ENCODE measurements at regions not wholly inside any gene's neighbourhood (a gene's known extent, or its start where the extent isn't known, plus 50 kb on each side); places are given as distances from the start of the nearest gene placed in this dataset.
"Not testable (repeated sequence)": the region's sequence is repeated elsewhere in the genome, so short reads cannot be mapped to it uniquely, and the experiment has no call there.

DNA sequence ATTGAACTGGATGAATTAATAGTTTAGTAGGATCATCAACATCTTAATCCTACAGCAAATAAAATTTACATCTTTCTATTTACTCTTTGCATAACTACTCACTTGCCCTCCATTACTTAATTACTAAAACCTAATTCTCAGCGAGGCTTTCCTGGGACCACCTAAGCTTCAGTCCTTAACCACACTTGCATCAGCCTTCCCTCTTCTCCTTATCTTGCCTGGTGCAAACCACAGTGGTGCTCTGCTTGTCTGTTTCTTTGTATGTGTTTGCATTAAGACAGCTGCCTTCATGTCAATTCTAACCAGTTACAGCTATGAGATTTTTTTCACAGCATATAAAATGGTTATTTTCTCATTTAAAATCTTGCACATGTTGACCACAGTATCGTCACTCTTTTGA lies 72.6 kb upstream of the ZNF92 start:
- no peak overlapping the region for H3K4me3 ChIP-seq (ENCODE audit: low read depth, low read length)
- H3K4me1 ChIP-seq = peaks cover 7% of the 10 kb centered on the region
- H3K9me3 ChIP-seq = no peaks in the 10 kb centered on the region; the same call in 1 of the 2 replicates
- no peaks in the 10 kb centered on the region for H3K36me3 ChIP-seq
- H3K27me3 ChIP-seq = no peaks in the 10 kb centered on the region
- no peak for DNase-seq
- TF ChIP-seq CTCF (IDR thresholded peaks at IDR 0.05; ENCODE audit: low read depth, low read length) = no peak

GRCh38 chr7:65295409-65295808 lies 78.2 kb upstream of the ZNF92 start:
- no peaks in the 10 kb centered on the region for H3K4me1 ChIP-seq
- H3K4me3 ChIP-seq (ENCODE audit: low read depth, low read length) = no peak overlapping the region
- H3K9me3 ChIP-seq = no peaks in the 10 kb centered on the region; the same call in 1 of the 2 replicates
- no peak for TF ChIP-seq CTCF (IDR thresholded peaks at IDR 0.05; ENCODE audit: low read depth, low read length)
- H3K36me3 ChIP-seq = no peaks in the 10 kb centered on the region
- H3K27me3 ChIP-seq = no peaks in the 10 kb centered on the region
- DNase-seq = no peak

GRCh38 chr7:65290340-65290739 lies 83.3 kb upstream of the ZNF92 start:
- DNase-seq; H3K9me3 ChIP-seq; H3K4me1 ChIP-seq; H3K36me3 ChIP-seq; H3K4me3 ChIP-seq (ENCODE audit: low read depth, low read length); H3K27me3 ChIP-seq: not testable (repeated sequence)

GRCh38 chr7:65287023-65287422 lies 86.6 kb upstream of the ZNF92 start:
- no peak for TF ChIP-seq CTCF (IDR thresholded peaks at IDR 0.05; ENCODE audit: low read depth, low read length)
- Histone ChIP-seq H3K4me1 (no peaks in the 10 kb centered on the region), H3K9me3 (no peaks in the 10 kb centered on the region; the same call in 1 of the 2 replicates), H3K27me3 (no peaks in the 10 kb centered on the region), H3K36me3 (no peaks in the 10 kb centered on the region), H3K4me3 (ENCODE audit: low read depth, low read length) (no peak overlapping the region)
- no peak for DNase-seq

- Histone ChIP-seq H3K4me1 (no peaks in the 10 kb centered on the region), H3K36me3 (no peaks in the 10 kb centered on the region), H3K27me3 (no peaks in the 10 kb centered on the region), H3K9me3 (no peaks in the 10 kb centered on the region; the same call in 1 of the 2 replicates), H3K4me3 (ENCODE audit: low read depth, low read length) (no peak overlapping the region)
- no peak for TF ChIP-seq CTCF (IDR thresholded peaks at IDR 0.05; ENCODE audit: low read depth, low read length)
- DNase-seq = no peak
Measured at GRCh38 chr7:65285906-65286864, 87.5 kb upstream of the ZNF92 start.

- not testable (repeated sequence) for H3K9me3 ChIP-seq; H3K27me3 ChIP-seq; H3K36me3 ChIP-seq; H3K4me1 ChIP-seq; H3K4me3 ChIP-seq (ENCODE audit: low read depth, low read length); DNase-seq
Measured at GRCh38 chr7:65285241-65285640, 88.4 kb upstream of the ZNF92 start.

DNA sequence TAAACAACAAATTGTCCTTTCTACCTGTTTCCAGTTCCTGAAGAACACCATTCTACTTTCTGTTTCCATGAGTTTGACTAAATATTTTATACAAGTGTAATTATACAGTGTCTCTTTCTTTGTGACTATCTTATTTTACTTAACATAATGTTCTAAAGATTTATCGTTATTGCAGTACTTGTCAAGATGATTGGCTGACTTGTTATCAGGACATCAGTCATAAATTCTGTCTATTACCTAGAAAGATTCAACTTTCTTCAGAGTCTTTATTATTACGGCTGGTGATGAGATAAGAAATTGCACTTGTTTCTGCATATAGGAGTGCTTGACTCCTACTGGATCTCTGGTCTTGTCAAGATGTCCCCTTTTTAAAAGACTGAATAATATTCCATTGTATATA lies 93.9 kb upstream of the ZNF92 start:
- TF ChIP-seq CTCF (IDR thresholded peaks at IDR 0.05; ENCODE audit: low read depth, low read length) = no peak
- Histone ChIP-seq H3K9me3 (no peaks in the 10 kb centered on the region), H3K27me3 (no peaks in the 10 kb centered on the region), H3K4me1 (no peaks in the 10 kb centered on the region), H3K4me3 (ENCODE audit: low read depth, low read length) (no peak overlapping the region), H3K36me3 (no peaks in the 10 kb centered on the region)
- no peak for DNase-seq

Data from BE2C (cell line).